ENCODE measurements at regions not wholly inside any gene's neighbourhood (a gene's known extent, or its start where the extent isn't known, plus 50 kb on each side); places are given as distances from the start of the nearest gene placed in this dataset.

- intact Hi-C loops (cut with DNase I; ENCODE audit: low total_unique reads) = no loop called here
- no peak overlapping the region for H3K4me3 ChIP-seq (ENCODE audit: low read depth, poor library complexity, severe bottlenecking)
- TF ChIP-seq CTCF (IDR thresholded peaks at IDR 0.05) (no peak), POLR2A (IDR thresholded peaks at IDR 0.05) (no peak)
- WGBS, 2 donors = 93% methylated on average over 2 of the region's 2 CpGs
- no peak for DNase-seq (ENCODE audit: low spot score in 2 of 2)
Observed at GRCh38 chr3:76212679-76213078, 427.3 kb upstream of the ZNF717 start.

GRCh38 chr3:76222201-76222600 lies 436.9 kb upstream of the ZNF717 start:
- TF ChIP-seq POLR2A (IDR thresholded peaks at IDR 0.05) (no peak), CTCF (IDR thresholded peaks at IDR 0.05) (no peak)
- H3K4me3 ChIP-seq (ENCODE audit: low read depth, poor library complexity, severe bottlenecking) = no peak overlapping the region
- DNase-seq (ENCODE audit: low spot score in 2 of 2) = no peak
- intact Hi-C loops (cut with DNase I; ENCODE audit: low total_unique reads) = no loop called here
- WGBS, 2 donors = 22 to 46% methylated on average over 2 of the region's 2 CpGs

GRCh38 chr3:76231258-76231657 lies 445.9 kb upstream of the ZNF717 start:
- WGBS, 2 donors = 82 to 91% methylated on average over 4 of the region's 4 CpGs
- no peak overlapping the region for H3K4me3 ChIP-seq (ENCODE audit: low read depth, poor library complexity, severe bottlenecking)
- intact Hi-C loops (cut with DNase I; ENCODE audit: low total_unique reads) = no loop called here
- DNase-seq (ENCODE audit: low spot score in 2 of 2) = no peak
- TF ChIP-seq POLR2A (IDR thresholded peaks at IDR 0.05) (no peak), CTCF (IDR thresholded peaks at IDR 0.05) (no peak)

- DNase-seq (ENCODE audit: low spot score in 2 of 2) = no peak
- WGBS, 2 donors = 86 to 87% methylated on average over 17 of the region's 17 CpGs
- no peak for TF ChIP-seq CTCF (IDR thresholded peaks at IDR 0.05)
- no peak for TF ChIP-seq POLR2A (IDR thresholded peaks at IDR 0.05)
- intact Hi-C loops (cut with DNase I; ENCODE audit: low total_unique reads) = no loop called here
- no peak overlapping the region for H3K4me3 ChIP-seq (ENCODE audit: low read depth, poor library complexity, severe bottlenecking)
Observed at GRCh38 chr3:76242886-76243753, 457.8 kb upstream of the ZNF717 start.

GRCh38 chr3:76245073-76245472 lies 459.7 kb upstream of the ZNF717 start:
- 83 to 88% methylated on average over 2 of the region's 2 CpGs for WGBS, 2 donors
- intact Hi-C loops (cut with DNase I; ENCODE audit: low total_unique reads) = no loop called here
- TF ChIP-seq POLR2A (IDR thresholded peaks at IDR 0.05) (no peak), CTCF (IDR thresholded peaks at IDR 0.05) (no peak)
- DNase-seq (ENCODE audit: low spot score in 2 of 2) = no peak
- no peak overlapping the region for H3K4me3 ChIP-seq (ENCODE audit: low read depth, poor library complexity, severe bottlenecking)

GRCh38 chr3:76245622-76246021 lies 460.3 kb upstream of the ZNF717 start:
- intact Hi-C loops (cut with DNase I; ENCODE audit: low total_unique reads) = no loop called here
- DNase-seq (ENCODE audit: low spot score in 2 of 2) = no peak
- no peak overlapping the region for H3K4me3 ChIP-seq (ENCODE audit: low read depth, poor library complexity, severe bottlenecking)
- TF ChIP-seq POLR2A (IDR thresholded peaks at IDR 0.05) = no peak

Data from lower leg skin (tissue), 4 donors.